Activated CD4-positive, alpha-beta T cell treated with anti-CD3 and anti-CD28 coated beads, Interleukin-2, Interleukin-6, amounts not matched to agents 100 ng/mL and 50 ng/mL, durations not matched to agents 16 hours and 8 hours (primary cell): ENCODE measurements at regions not wholly inside any gene's neighbourhood (a gene's known extent, or its start where the extent isn't known, plus 50 kb on each side); places are given as distances from the start of the nearest gene placed in this dataset.
"Not testable (repeated sequence)": the region's sequence is repeated elsewhere in the genome, so short reads cannot be mapped to it uniquely, and the experiment has no call there.

ENCODE experiments used
- DNase-seq: peaks from one replicate; pipeline ENCODE4 v3.0.0-alpha.2; 2020

- not testable (repeated sequence) for DNase-seq
Observed at GRCh38 chr12:8282181-8282580, 54.8 kb upstream of the FAM90A1 start.

DNA sequence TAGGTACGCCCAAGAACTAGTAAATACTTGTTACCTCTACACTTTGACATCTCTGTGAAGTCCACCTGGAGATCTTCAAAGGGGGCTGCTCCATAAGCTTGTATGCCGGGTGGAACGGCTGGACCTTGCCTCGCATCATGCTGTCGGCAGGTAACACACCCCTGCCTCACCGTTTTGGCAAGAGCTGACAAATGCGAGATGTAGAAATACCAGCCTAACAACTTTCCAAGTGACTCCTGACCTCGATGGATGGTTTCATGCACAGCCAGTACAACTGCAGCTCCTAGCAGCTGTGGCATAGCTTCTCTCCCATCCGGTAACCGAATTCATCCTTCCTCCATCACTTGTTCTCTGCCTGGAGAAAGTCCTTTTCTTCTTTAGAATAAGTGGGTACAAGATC is 58.3 kb upstream of the FAM90A1 start:
- not testable (repeated sequence) for DNase-seq

DNA sequence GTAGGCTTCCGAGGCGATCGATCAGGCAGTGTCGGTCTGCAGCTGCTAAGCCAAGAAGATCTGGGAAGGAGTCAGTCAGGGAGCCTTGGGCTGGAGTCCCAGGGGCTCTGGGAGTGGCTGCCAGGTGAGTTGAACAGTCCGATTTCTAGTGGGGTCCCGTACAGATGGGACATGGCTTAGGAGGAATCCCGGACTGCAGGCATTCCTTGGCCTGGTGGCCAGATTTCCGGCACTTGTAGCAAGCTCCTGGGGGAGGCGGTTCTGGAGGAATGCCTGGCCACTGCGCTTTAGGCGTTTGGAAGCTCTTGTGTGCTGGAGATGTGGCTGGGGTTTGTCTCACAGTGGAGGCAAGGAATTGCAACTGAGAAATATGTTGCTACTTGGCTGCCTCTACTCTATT is 64.3 kb upstream of the FAM90A1 start:
- not testable (repeated sequence) for DNase-seq

GRCh38 chr12:8294662-8295061 is 67.2 kb upstream of the FAM90A1 start:
- DNase-seq: not testable (repeated sequence)

DNA sequence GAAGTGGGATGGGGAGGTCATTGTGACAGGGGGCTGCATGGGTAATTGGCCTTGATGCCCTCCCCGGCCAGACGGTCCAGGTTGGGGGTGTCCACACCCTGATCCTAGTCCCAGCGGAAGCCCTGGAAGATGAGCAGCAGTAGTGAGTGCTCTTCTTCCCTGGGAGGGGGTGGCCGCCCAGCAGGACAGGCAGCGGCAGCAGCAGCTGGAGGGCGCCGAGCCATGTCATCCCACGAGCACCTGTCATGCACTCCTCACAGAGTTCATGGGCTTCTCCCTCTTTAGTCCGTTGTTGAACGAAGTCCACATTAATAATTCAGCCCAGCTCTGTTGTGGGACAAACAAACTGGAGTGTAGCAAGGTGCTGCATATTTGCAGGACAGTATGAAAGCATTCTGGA is 81.2 kb upstream of the FAM90A1 start:
- DNase-seq: not testable (repeated sequence)

- not testable (repeated sequence) for DNase-seq
Observed at GRCh38 chr12:8315997-8316396, 88.6 kb upstream of the FAM90A1 start.

- not testable (repeated sequence) for DNase-seq
Observed at GRCh38 chr12:8317675-8318074, 90.3 kb upstream of the FAM90A1 start.

GRCh38 chr12:8320251-8320730 is 92.9 kb upstream of the FAM90A1 start:
- DNase-seq: peak; percentile 74

GRCh38 chr12:8320791-8321370 is 93.5 kb upstream of the FAM90A1 start:
- not testable (repeated sequence) for DNase-seq

- DNase-seq: not testable (repeated sequence)
Observed at GRCh38 chr12:8325145-8325839, 97.9 kb upstream of the FAM90A1 start.

DNA sequence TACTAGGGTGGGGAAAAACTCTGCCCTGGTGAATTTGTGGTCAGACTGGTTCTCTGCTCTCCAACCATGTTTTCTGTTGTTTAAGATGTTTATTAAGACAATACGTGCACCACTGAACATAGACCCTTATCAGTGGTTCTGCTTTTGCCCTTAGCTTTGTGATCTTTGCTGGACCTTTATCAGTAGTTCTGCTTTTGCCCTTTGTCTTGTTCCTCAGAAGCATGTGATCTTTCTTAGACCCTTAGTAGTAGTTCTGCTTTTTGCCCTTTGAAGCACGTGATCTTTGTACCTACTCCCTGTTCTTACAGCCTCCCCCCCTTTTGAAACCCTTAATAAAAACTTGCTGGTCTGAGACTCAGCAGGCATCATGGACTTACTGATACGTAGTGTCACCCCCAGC is 101.4 kb upstream of the FAM90A1 start:
- DNase-seq: not testable (repeated sequence)

DNA sequence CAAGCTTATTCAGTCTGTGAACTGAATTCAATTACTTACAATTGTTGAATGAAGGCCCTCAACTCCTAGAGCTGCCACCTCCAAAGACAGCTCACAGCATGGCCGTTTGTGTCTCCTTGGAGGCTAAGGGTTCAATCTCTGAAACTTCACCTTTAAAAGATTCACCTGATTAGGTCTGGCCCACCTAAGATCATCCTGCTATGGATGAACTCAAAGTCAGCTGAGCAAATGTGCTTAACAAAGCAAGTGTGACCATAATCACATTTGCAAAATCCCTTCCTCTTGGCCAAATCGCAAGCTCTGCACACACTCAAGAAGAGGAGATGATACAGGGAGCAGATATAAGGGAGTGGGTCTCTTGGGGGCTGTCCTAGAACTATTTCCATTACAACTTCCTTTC is 105.0 kb upstream of the FAM90A1 start:
- DNase-seq: not testable (repeated sequence)

DNA sequence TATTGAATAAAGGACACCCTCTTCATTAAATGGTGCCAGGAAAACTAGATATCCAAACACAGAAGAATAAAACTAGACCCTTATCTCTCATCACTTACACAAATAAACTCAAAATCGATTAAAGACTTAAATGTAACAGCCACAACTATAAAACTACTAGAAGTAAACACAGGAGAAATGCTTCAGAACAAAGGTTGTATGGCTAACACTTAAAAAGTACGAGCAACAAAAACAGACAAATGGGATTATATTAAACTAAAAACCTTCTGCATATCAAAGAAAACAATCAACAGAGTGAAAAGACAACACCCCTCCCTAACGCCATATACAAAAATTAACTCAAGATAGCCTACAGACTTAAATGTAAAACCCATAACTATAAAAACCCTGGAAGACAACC is 104.7 kb upstream of the CLEC6A start:
- not testable (repeated sequence) for DNase-seq

- not testable (repeated sequence) for DNase-seq
Observed at GRCh38 chr12:8354741-8355140, 101.0 kb upstream of the CLEC6A start.

GRCh38 chr12:8355531-8355930 is 100.2 kb upstream of the CLEC6A start:
- DNase-seq: not testable (repeated sequence)

- DNase-seq: not testable (repeated sequence)
Observed at GRCh38 chr12:8373744-8374143, 82.0 kb upstream of the CLEC6A start.

GRCh38 chr12:8375122-8375521 is 80.6 kb upstream of the CLEC6A start:
- DNase-seq: not testable (repeated sequence)

GRCh38 chr12:8377756-8378155 is 78.0 kb upstream of the CLEC6A start:
- not testable (repeated sequence) for DNase-seq

- not testable (repeated sequence) for DNase-seq
Observed at GRCh38 chr12:8382556-8382955, 73.2 kb upstream of the CLEC6A start.

DNA sequence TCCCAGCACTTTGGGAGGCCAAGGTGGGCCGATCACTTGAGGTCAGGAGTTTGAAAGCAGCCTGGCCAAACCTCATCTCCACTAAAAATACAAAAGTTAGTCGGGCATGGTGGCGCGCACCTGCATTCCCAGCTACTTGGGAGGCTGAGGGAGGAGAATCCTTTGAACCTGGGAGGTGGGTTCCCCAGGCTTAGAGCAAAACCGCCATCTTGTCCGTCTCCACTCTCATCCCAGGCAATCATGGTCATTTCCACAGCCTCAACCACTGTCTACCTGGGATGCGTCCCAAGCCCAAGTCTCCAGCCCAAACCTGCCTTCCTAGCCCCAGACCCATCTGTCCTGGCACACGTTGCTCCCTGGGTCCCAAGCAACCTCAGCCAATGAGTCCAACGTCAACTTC is 71.1 kb upstream of the CLEC6A start:
- DNase-seq: not testable (repeated sequence)

GRCh38 chr12:8385431-8385830 is 70.3 kb upstream of the CLEC6A start:
- DNase-seq: not testable (repeated sequence)

- DNase-seq: not testable (repeated sequence)
Observed at GRCh38 chr12:8386661-8387060, 69.1 kb upstream of the CLEC6A start.

DNA sequence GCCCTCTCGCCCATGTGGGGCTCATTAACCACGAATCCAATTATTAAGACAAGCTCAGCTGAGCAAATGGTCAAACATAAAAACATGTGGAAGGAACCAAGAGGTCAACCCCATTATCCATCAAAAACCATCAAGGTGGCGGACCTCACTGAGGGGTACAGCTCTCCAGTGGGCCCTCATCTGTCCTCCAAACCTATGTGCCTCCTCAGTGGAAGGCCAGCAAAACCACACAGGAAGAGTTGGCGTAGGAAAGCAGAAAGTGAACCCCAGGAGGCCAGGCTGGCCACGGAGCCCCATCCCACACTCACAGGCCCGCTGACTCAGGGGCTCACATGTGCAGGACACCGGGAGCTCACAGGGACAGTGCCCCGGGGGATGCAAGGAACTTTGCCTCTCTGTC is 66.5 kb upstream of the CLEC6A start:
- DNase-seq: not testable (repeated sequence)

GRCh38 chr12:8390001-8390777 is 65.6 kb upstream of the CLEC6A start:
- DNase-seq: peak; percentile 72
